PC-9 (cell line): ENCODE measurements at regions not wholly inside any gene's neighbourhood (a gene's known extent, or its start where the extent isn't known, plus 50 kb on each side); places are given as distances from the start of the nearest gene placed in this dataset.

Source experiments
- EZH2 ChIP-seq: fragments of 200-600 bp; sonication (generic); IDR thresholded peaks from 2 replicates; pipeline ENCODE4 v1.8.0; 2017; ENCODE audit warnings: antibody characterized with exemption, low read depth
- TF ChIP-seq, protein P1 (sequence below): fragments of 200-600 bp; sonication (generic); conservative IDR thresholded peaks from 2 replicates; pipeline ENCODE4 v1.6.1; 2017; ENCODE audit warnings: mixed run types, antibody characterized with exemption, mild to moderate bottlenecking, moderate library complexity

DNA sequence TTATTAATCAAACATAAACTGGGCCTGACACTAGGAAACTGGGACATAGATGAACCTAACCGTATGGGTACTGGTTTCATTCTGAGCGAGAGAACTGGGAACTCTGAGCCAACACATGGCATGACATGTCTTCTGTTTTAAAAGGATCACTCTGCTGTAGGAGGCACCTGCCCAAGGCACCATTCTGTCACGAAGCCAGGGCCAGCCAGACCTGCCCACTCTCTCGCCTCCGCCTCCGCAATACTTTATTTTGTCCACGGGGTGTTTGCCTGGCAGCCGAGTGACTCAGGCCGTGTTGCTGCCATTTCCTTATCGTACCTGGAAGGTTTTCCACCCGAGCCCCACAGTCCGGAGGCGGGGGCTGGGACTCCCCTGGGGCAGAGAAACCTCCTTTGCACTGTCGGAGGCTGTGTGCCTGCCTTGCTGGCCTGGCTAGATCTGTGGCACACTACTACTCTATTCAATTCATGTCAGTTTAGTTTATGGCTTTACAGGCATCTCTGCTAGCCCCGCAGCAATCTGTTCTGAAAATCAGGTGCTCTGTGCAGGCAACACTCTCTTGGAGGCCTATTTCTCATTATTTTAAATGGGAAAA is 120.4 kb upstream of the ACKR3 start:
- TF ChIP-seq, protein P1, sequence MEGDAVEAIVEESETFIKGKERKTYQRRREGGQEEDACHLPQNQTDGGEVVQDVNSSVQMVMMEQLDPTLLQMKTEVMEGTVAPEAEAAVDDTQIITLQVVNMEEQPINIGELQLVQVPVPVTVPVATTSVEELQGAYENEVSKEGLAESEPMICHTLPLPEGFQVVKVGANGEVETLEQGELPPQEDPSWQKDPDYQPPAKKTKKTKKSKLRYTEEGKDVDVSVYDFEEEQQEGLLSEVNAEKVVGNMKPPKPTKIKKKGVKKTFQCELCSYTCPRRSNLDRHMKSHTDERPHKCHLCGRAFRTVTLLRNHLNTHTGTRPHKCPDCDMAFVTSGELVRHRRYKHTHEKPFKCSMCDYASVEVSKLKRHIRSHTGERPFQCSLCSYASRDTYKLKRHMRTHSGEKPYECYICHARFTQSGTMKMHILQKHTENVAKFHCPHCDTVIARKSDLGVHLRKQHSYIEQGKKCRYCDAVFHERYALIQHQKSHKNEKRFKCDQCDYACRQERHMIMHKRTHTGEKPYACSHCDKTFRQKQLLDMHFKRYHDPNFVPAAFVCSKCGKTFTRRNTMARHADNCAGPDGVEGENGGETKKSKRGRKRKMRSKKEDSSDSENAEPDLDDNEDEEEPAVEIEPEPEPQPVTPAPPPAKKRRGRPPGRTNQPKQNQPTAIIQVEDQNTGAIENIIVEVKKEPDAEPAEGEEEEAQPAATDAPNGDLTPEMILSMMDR, result no peak
- no peak for TF ChIP-seq EZH2
